Choroid plexus epithelial cell (primary cell): ENCODE measurements at regions not wholly inside any gene's neighbourhood (a gene's known extent, or its start where the extent isn't known, plus 50 kb on each side); places are given as distances from the start of the nearest gene placed in this dataset.

Source experiments
- DNase-seq: peaks from one replicate; pipeline ENCODE4 v3.0.0-alpha.2; 2010; ENCODE audit warnings: low read depth
- H3K4me3 ChIP-seq: 2 replicates; pipeline ENCODE4 v1.5.1; 2011; ENCODE audit warnings: low read depth, mild to moderate bottlenecking, control low read depth, low read length, moderate library complexity
- CTCF ChIP-seq: conservative IDR thresholded peaks from 2 replicates; pipeline ENCODE4 v1.5.1; 2011; ENCODE audit warnings: low read depth, mild to moderate bottlenecking, control low read depth, inconsistent platforms, low read length, moderate library complexity

- peak; percentile 23 for DNase-seq
- H3K4me3 ChIP-seq, result no peak overlapping the region
- TF ChIP-seq CTCF, result no peak
These were observed 140.5 kb upstream of the SYNDIG1 start for GRCh38 chr20:24328901-24329300.

- no peak for DNase-seq
- H3K4me3 ChIP-seq, result no peak overlapping the region
- TF ChIP-seq CTCF, result no peak
These were observed 147.5 kb upstream of the SYNDIG1 start for GRCh38 chr20:24321973-24322372.

- H3K4me3 ChIP-seq, result no peak overlapping the region
- DNase-seq, result no peak
- TF ChIP-seq CTCF, result no peak
These were observed 150.7 kb upstream of the SYNDIG1 start for GRCh38 chr20:24318569-24319352.

- H3K4me3 ChIP-seq, result no peak overlapping the region
- TF ChIP-seq CTCF, result no peak
- DNase-seq, result no peak
These were observed 152.2 kb upstream of the SYNDIG1 start for GRCh38 chr20:24317224-24317623.

- TF ChIP-seq CTCF, result no peak
- DNase-seq, result no peak
- no peak overlapping the region for H3K4me3 ChIP-seq
These were observed 152.7 kb upstream of the SYNDIG1 start for GRCh38 chr20:24316731-24317130.

- no peak overlapping the region for H3K4me3 ChIP-seq
- no peak for TF ChIP-seq CTCF
- no peak for DNase-seq
These were observed 155.4 kb upstream of the SYNDIG1 start for GRCh38 chr20:24314053-24314452.

GRCh38 chr20:24309596-24309995 is 159.8 kb upstream of the SYNDIG1 start:
- TF ChIP-seq CTCF, result no peak
- H3K4me3 ChIP-seq, result no peak overlapping the region
- DNase-seq, result peak; percentile 19
